Astrocyte of the cerebellum (primary cell): ENCODE measurements at regions not wholly inside any gene's neighbourhood (a gene's known extent, or its start where the extent isn't known, plus 50 kb on each side); places are given as distances from the start of the nearest gene placed in this dataset.

Experiments
- DNase-seq: peaks from one replicate; pipeline ENCODE4 v3.0.0-alpha.2; 2011; ENCODE audit warnings: low read depth
- H3K4me3 ChIP-seq: 2 replicates; pipeline ENCODE4 v1.5.1; 2011; ENCODE audit warnings: mild to moderate bottlenecking, low read depth, low read length, moderate library complexity
- CTCF ChIP-seq: IDR thresholded peaks from 2 replicates; pipeline ENCODE4 v1.5.1; 2012; ENCODE audit warnings: low read length, low read depth, moderate library complexity, mild to moderate bottlenecking; ENCODE audit errors: missing control alignments
- in situ Hi-C: cut with HindIII; loops from 2 replicates; pipeline ENCODE4 v1.10.0; 2017; ENCODE audit warnings: low sequenced_read_pairs

- in situ Hi-C loops: no loop called here
- no peak for DNase-seq
- no peak overlapping the region for H3K4me3 ChIP-seq
- TF ChIP-seq CTCF: no peak
Observed at GRCh38 chr9:79962836-79963235, 391.1 kb downstream of the TLE4 start.

GRCh38 chr9:79962150-79962549 lies 390.4 kb downstream of the TLE4 start:
- no peak overlapping the region for H3K4me3 ChIP-seq
- TF ChIP-seq CTCF: no peak
- DNase-seq: no peak
- in situ Hi-C loops: no loop called here

GRCh38 chr9:79955300-79955699 lies 383.5 kb downstream of the TLE4 start:
- TF ChIP-seq CTCF: peak; percentile 26
- no peak for DNase-seq
- no peak overlapping the region for H3K4me3 ChIP-seq

GRCh38 chr9:79953908-79954307 lies 382.1 kb downstream of the TLE4 start:
- TF ChIP-seq CTCF: no peak
- no peak for DNase-seq
- in situ Hi-C loops: no loop called here
- no peak overlapping the region for H3K4me3 ChIP-seq

More at GRCh38 chr9:79955300-79955699, 383.5 kb downstream of the TLE4 start:
- in situ Hi-C loops: no loop called here

- no peak for TF ChIP-seq CTCF
- H3K4me3 ChIP-seq: no peak overlapping the region
- DNase-seq: no peak
- in situ Hi-C loops: no loop called here
Observed at GRCh38 chr9:79952401-79952800, 380.6 kb downstream of the TLE4 start.

- TF ChIP-seq CTCF: no peak
- DNase-seq: peak; percentile 33
- in situ Hi-C loops: no loop called here
Observed at GRCh38 chr9:79946712-79947111, 374.9 kb downstream of the TLE4 start.

GRCh38 chr9:79945495-79945894 lies 373.7 kb downstream of the TLE4 start:
- no peak overlapping the region for H3K4me3 ChIP-seq
- DNase-seq: no peak
- in situ Hi-C loops: no loop called here
- no peak for TF ChIP-seq CTCF

More at GRCh38 chr9:79946712-79947111, 374.9 kb downstream of the TLE4 start:
- no peak overlapping the region for H3K4me3 ChIP-seq
